HUDEP-2 (cell line): ENCODE measurements at regions not wholly inside any gene's neighbourhood (a gene's known extent, or its start where the extent isn't known, plus 50 kb on each side); places are given as distances from the start of the nearest gene placed in this dataset.
"Not testable (repeated sequence)": the region's sequence is repeated elsewhere in the genome, so short reads cannot be mapped to it uniquely, and the experiment has no call there.

Experiments
- DNase-seq, 76 experiments: peaks; one replicate each; lab custom pipeline; 2025; ENCODE audit not compliant: unreplicated experiment in 76 of 76; lab: John Stamatoyannopoulos, UW

DNA sequence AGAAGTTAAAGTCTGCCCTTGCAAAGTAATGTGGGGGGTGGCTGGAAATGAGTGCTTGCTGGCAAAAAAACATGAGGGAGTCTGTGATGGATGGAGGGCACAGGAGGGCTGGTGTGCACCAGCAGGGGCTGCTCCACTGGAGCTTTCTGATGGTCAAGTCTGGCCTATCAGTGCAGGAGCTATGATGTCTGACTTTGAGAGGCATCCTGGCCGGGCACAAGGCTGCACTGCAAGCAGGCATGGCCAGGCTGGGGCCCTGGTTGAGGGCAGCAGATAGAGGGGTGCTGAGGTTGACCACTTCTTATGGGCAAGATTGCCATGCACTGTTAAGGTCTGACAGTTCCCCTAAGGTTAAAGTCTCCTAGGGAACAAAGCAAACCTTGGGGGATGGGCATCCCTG lies 1140.2 kb downstream of the FAM133A start:
- no peak for DNase-seq

DNA sequence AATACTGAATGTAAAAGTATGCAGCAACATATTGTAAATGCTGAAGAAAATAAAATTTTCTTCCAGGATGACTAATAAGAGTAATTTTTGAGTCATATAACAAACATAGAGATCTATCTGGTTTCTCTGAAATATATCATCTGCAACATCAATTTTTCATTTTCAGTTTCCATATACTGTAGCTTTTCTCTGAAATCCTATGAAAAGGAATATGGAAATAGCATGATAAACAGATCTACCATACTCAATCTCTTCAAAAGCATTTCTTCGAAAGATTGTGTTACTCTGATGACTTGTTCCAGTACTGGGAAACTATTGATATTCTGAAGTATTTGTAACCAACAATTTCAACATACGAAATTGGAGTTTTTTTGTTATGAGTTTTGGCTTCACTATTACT lies 1156.7 kb downstream of the FAM133A start:
- no peak for DNase-seq

DNA sequence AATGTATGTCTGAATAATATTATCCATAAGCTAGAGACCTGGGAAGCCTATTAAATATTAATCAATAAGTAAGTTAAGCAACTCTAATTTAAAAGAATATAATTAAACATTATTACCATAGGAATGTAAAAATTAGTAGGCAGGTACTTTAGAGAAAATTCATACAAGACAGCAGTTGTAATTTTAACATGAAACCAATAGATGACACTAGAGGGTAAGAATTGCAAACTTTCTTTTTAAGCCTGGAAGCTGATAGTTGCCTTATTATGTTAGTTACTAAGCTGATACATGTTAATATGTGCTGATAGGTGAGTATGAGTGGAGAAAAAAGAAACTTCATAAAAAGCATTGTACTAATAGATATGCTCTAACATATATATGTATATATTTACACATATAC lies 1157.4 kb downstream of the FAM133A start:
- DNase-seq, result no peak

DNA sequence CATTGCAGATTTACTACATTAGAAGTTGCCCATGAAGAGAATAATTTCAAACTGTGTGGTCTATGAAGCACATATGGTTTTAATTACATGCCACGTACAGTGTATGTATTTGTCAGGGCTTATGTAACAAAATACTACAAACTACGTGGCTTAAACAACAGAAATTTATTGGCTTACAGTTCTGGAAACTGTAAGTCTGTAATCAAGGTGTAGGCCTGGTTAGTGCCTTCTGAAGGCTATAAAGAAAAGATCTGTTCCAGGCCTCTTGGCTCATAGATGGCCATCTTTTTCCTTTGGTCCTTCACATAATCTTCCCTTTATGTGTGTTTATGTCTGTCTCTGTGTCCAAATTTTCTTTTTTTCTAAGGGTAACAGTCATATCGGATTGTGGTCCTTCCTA lies 1160.2 kb downstream of the FAM133A start:
- DNase-seq, result no peak

DNA sequence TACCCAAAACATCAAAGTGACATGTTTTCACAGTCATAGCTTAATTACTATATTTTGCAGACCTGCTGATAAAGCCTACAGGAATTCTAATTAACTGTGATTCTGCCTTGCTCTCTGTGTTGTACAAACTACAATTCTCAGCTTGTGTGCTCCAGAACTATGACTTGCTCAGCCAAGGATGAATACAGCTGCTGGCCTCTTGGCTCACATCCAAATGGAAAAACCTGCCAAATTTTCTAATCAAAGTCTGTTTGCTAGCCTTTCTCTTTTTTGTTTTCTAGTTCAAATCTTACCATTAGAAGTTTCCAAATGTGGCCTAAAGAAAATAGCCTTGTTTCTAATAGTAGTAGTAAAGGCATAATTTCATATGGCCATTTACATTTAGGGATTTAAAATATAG lies 1176.8 kb downstream of the FAM133A start:
- DNase-seq, result no peak

DNA sequence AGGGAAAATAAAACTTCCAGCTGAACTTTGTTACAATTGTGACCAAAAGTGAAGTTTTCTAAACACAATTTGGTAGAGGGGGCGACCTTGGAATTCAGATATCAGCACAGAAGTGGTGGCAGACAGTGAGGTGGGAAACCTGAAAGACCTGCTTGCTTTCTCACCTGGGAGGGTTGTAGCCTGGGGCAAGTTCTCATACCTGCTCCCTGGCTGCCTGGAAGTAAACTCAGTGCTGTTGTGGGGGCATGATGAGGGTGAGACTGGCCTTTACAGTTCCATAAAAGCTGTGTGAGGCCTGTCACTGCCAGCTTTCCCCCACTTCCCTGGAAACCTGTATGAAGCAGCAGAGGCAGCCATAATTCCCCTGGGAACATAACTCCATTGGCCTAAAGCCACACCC lies 1180.2 kb downstream of the FAM133A start:
- no peak for DNase-seq

DNA sequence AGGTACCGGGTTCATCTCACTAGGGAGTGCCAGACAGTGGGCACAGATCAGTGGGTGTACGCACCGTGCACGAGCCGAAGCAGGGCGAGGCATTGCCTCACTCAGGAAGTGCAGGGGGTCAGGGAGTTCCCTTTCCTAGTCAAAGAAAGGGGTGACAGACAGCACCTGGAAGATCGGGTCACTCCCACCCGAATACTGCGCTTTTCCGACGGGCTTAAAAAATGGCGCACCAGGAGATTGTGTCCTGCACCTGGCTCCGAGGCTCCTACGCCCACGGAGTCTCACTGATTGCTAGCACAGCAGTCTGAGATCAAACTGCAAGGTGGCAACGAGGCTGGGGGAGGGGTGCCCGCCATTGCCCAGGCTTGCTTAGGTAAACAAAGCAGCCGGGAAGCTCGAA lies 1188.5 kb downstream of the FAM133A start:
- DNase-seq, result not testable (repeated sequence)

DNA sequence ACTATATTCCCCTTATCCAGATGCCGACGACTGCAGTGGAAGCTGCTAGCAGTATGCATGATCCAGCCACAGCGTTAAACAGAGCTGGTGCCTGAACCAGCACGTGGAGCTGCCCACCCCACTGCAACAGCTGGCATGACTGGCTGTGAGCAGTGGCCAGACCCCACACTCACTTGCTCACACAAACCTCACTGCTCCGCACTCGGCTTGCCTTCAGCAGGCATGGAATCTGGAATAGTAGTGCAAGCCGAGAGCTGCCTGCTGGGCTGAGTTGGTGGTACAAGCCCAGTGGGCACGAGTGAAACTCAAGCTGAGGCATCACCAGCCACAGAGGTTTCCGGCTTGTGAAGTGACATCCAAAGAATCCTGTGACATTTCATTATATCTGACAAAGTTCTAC lies 1197.6 kb downstream of the FAM133A start:
- no peak for DNase-seq

DNA sequence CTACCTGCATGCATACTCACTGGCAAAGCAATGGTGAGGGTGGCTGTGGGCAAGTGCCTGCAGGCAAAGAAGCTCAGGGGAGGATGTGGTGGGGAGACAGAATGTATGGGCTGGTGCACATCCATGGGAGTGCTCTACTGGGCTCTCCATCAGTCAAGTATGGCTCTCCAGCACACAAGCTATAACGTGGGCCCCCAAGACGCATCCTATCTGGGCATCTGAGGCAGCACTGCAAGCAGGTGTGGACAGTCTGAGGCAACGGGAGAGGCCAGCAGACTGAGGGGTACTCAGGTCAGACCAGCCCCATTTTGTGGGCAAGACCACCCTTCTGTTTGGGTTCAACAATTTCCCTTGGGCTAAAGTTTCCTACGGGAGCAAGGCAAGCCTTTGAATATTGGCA lies 1227.8 kb downstream of the FAM133A start:
- DNase-seq, result no peak

DNA sequence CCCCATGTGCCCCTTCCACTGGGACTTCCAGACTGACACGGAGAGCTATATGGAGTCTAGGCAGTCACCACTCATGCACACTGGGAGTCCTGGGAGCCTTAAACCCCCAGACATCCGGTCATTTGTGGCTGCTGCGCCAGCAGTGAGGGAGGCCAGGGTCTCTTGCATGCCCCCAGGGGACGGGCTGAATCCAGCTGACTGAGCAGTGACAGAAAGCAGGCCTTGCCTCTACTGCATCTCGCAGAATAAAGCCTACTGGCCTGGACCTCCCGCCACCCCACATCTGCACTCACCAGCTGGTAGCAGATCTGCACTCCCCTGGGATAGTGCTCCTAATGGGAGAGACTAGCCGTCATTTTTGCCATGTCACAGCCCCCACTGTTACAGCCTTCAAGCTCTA lies 1234.2 kb downstream of the FAM133A start:
- no peak for DNase-seq

DNA sequence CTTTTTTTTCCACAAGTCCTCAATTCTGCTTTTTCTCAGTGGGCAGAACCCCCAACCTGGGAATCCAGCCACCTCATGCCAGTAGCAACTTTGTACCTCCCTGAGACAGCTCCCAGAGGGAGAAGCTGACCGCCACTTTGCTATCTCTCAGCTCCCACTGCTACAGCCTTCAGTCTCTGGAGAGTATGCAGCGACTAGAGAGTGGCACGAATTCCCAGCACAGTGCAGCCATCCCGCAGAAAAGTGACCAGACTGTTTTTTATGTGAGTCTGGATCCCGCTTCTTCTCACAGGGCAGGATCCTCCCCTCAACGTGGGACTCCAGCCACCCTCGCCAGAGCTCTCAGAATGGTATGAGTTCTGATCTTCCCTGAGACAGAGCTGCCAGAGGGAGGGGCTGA lies 1234.6 kb downstream of the FAM133A start:
- no peak for DNase-seq

DNA sequence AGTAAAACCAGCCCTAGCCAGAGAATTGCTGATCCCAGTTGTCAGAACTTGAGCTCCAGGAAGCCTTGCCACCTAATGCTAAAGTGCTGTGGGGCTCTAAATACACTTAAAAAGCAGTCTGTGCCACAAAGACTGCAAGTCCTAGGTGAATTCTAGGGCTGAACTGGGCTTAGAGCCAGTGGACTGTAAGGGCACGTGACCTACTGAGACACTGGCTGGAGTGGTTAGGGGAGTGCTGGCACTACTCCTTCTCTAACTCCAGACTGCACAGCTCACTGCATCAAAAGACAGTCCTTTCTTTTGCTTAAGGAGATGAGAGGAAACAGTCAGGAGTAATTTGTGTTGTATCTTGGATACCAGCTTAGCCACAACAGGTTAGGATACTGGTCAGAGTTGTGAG lies 1240.2 kb downstream of the FAM133A start:
- no peak for DNase-seq

DNA sequence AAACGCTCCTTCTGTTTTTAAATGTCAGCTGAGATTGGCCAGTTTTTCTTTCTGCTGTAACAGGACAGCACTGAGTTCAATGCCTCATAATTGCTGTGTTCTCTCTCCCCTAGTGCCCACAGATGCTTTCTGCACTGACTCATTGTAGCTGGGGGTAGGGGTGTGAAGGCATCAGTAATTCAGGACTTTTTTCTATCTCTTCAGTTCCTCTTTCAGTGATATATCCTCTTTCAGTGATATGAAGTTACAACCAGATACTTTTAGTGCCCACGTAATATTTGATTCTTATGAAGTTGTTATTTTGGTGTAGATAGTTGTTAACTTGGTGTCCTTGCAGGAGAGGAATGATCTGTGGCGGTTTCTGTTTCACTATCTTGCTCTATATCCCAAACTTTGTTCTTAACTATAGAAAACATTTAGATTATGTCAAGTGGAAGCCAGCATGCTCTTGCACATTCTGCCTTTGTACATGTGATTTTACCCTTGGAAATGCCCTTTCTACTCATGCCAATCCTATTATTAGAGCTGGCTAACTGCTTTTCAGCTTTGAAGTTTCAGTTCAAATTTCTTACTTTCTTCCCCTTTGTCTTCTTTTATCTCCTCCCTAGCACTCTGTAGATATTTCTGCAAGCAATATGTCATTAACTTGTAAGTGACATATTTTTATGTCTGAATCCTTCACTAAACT lies 1258.4 kb downstream of the FAM133A start:
- no peak for DNase-seq

DNA sequence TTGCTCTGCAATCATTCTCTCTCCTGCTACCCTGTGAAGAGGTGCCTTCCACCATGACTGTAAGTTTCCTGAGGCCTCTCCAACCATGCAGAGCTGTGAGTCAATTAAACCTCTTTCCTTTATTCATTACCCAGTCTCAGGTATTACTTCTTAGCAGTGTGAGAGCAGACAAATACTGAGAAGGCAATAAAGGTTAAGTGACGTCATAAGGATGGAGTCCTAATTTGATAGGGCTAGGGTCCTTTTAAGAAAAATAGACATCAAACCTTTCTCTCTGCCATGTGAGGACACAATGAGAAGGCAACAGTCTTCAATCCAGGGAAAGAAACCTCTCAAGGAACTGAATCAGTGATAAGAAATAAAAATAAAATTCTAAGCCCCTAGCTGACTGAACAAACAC lies 1262.7 kb downstream of the FAM133A start:
- no peak for DNase-seq

DNA sequence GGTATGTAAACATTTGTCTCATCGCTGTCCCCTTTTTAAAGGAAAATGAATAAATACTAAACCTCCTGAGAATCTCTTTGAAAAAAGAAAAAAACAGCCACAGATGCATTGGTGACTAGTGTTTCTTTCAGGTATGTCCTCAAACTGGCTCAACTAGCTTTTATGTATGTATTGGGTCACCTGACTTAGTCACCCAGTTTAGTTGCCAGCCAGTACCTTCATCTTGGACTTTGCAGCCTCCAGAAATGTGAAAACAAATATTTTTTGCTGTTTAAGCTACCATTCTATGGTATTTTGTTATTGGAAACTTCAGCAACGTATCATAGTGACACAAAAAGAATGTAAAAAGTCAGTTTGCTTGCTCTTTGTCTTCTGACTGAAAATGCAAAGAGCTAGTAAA lies 1263.5 kb downstream of the FAM133A start:
- DNase-seq, result no peak

DNA sequence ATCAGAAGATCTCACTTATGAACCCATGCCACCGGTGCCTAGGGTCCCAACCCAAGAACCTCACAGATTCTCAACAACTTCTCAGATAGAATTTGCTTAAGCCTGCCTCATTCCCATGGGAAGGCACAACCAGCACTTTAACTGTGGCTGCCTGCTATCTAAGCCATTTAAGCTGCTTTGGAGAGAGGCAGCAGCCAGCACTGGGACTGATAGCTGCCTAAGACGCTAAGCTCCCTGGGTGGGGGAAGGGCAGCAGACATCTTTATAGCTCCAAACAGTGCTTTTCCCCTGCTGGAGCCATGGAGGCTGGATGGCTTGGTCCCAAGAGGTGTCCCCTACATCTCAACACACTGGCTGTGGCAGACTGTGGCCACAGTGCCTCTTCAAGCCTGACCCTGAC lies 1268.6 kb downstream of the FAM133A start:
- DNase-seq, result no peak

DNA sequence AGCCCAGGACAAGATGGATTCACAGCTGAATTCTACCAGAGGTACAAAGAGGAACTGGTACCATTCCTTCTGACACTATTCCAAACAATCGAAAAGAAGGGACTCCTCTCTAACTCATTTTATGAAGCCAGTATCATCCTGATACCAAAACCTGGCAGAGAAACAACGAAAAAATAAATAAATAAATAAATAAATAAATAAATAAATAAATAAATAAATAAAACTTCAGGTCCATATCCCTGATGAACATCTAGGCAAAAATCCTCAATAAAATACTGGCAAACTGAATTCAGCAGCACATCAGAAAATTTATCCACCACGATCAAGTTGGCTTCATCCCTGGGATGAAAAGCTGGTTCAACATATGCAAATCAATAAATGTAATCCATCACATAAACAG lies 1272.1 kb downstream of the FAM133A start:
- DNase-seq, result not testable (repeated sequence)

DNA sequence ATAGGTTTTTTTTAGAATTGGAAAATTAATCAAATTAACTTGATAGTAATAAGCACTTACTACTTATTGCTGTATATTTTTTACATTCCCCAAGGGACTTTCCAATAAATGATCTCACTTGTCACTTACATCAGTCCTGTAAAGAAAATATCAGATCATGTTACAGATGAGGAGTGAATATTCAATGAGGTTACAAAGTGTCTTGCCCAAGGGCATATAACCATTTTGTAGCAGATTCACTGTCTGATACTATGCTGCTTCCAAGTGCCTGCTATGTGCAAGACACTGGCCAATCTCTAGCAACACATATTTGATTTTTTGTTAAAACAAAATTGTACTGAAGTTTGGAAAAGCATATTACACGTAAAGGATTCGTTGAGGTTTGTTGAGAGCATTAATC lies 1287.7 kb downstream of the FAM133A start:
- DNase-seq, result no peak

DNA sequence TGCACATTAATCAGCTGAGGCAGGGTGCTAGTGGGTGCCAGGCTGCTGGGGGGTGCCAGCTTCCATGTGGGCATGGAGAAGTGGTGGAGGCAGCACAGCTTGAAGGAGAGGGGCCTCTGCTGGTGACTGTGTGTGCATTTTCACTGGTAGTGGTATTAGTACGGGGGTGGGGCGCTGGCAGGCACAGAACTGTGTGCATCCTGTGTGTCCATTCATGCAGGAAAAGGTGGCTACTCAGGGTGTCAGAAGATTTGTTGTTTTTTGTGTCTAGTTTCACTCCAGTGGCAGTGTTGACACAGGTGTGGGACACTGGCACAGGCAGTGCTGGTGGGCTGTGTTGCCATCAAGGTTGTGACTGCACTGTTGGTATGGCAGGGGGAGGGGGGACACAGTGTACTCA lies 1303.6 kb downstream of the FAM133A start:
- no peak for DNase-seq

DNA sequence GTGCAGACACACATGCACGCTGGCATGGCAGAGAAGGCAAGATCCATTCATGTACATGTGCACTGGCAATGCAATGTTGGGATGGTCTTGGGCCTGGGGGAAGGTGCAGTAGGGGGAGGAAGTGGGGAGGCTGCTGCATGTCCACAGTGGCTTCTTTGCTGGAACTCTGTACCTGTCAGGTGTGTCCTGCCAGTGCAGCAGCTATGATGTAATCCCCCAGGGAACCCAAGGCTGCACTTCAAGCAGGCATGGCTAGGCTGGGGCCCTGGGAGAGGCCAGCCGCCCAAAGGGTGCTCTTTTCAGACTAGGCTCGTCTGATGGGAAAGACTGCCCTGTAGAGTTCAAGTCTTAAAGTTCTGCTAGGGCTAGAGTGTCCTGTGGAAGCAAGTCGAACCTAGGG lies 1304.0 kb downstream of the FAM133A start:
- DNase-seq, result no peak
